Testis (tissue), 2 donors: ENCODE measurements at regions not wholly inside any gene's neighbourhood (a gene's known extent, or its start where the extent isn't known, plus 50 kb on each side); places are given as distances from the start of the nearest gene placed in this dataset.

Source experiments
- POLR2A ChIP-seq: fragments of 450-650 bp; IDR thresholded peaks from one replicate; pipeline ENCODE4 v1.6.1; 2017; ENCODE audit warnings: antibody characterized with exemption, mild to moderate bottlenecking, moderate library complexity
- TF ChIP-seq, protein P1 (sequence below), 3 experiments: fragments of 450-650 bp in 2 of 3; fragments of 200-600 bp in 1 of 3; sonication (generic) in 1 of 3; IDR thresholded peaks; one replicate each; pipeline ENCODE4 v1.5.1; 2016 to 2019; ENCODE audit warnings: antibody characterized with exemption in 3 of 3, mild to moderate bottlenecking in 2 of 3, moderate library complexity in 1 of 3

GRCh38 chr14:101463566-101464171 is 97.6 kb upstream of the DIO3 start:
- TF ChIP-seq POLR2A: no peak
- TF ChIP-seq, protein P1, sequence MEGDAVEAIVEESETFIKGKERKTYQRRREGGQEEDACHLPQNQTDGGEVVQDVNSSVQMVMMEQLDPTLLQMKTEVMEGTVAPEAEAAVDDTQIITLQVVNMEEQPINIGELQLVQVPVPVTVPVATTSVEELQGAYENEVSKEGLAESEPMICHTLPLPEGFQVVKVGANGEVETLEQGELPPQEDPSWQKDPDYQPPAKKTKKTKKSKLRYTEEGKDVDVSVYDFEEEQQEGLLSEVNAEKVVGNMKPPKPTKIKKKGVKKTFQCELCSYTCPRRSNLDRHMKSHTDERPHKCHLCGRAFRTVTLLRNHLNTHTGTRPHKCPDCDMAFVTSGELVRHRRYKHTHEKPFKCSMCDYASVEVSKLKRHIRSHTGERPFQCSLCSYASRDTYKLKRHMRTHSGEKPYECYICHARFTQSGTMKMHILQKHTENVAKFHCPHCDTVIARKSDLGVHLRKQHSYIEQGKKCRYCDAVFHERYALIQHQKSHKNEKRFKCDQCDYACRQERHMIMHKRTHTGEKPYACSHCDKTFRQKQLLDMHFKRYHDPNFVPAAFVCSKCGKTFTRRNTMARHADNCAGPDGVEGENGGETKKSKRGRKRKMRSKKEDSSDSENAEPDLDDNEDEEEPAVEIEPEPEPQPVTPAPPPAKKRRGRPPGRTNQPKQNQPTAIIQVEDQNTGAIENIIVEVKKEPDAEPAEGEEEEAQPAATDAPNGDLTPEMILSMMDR (IDR thresholded peaks at IDR 0.05): no peak
